ENCODE measurements at regions not wholly inside any gene's neighbourhood (a gene's known extent, or its start where the extent isn't known, plus 50 kb on each side); places are given as distances from the start of the nearest gene placed in this dataset.

- DNase-seq (ENCODE audit: low spot score), result no peak
Observed at GRCh38 chr13:61470786-61471185, 55.1 kb upstream of the PCDH20 start.

DNA sequence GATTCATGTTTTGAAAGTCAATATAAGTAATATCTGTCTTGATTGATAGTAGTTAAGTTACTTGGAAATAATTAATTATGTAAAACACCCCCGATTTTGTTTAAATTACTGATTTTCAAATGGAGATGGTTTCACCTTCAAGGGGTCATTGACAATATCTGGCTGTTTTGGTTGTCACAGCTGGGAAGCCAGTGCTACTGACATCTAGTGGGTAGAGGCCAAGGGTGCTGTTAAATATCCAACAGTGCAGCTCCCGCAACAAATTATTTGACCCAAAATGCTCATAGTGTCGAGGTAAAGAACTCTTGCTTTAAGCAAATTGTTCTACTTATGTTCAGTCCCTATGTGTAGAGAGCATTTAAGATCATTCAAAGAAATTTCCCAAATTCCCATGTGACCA is 50.6 kb upstream of the PCDH20 start:
- no peak for DNase-seq (ENCODE audit: low spot score)
